HG03442 (cell line): ENCODE measurements at regions not wholly inside any gene's neighbourhood (a gene's known extent, or its start where the extent isn't known, plus 50 kb on each side); places are given as distances from the start of the nearest gene placed in this dataset.

ENCODE experiments used
- ATAC-seq: cut with Tn5 transposase; IDR thresholded peaks from one replicate; pipeline ENCODE4 v1.9.1; 2021; ENCODE audit warnings: mild to moderate bottlenecking, moderate library complexity; ENCODE audit not compliant: unreplicated experiment

- no peak for ATAC-seq
Measured at GRCh38 chr11:115929618-115930129, 425.5 kb upstream of the CADM1 start.

- ATAC-seq: no peak
Measured at GRCh38 chr11:115928811-115929210, 424.6 kb upstream of the CADM1 start.

GRCh38 chr11:115927823-115928329 lies 423.7 kb upstream of the CADM1 start:
- ATAC-seq: peak; percentile 29

- no peak for ATAC-seq
Measured at GRCh38 chr11:115926601-115927000, 422.4 kb upstream of the CADM1 start.

GRCh38 chr11:115926138-115926537 lies 421.9 kb upstream of the CADM1 start:
- no peak for ATAC-seq

DNA sequence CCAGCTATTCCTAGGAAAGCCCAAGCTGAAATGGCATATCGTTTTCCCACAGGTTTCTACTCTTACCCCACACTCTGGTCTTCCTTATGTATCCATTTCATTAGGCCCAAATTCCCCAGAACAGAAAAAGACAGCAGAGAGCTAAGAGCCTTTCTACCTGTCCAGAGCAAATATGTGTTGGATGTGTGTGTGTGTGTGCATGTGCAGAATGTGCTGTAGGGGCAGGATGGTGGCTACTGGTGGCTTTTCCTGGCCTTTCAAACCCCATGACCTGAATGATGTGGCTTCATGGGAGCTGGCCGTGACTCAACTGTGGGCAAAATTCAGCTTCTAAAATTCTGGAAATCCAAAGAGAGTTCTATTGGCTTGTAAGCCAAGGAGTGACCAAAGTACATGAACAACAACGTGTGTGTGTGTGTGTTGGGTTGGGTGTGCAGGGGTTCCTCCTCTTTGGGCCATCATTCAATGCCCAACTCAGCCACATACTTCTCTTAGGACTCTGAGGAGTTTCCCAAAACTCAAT lies 421.4 kb upstream of the CADM1 start:
- ATAC-seq: no peak

GRCh38 chr11:115924744-115925567 lies 420.7 kb upstream of the CADM1 start:
- ATAC-seq: peak; percentile 82

- ATAC-seq: no peak
Measured at GRCh38 chr11:115922876-115923275, 418.7 kb upstream of the CADM1 start.

DNA sequence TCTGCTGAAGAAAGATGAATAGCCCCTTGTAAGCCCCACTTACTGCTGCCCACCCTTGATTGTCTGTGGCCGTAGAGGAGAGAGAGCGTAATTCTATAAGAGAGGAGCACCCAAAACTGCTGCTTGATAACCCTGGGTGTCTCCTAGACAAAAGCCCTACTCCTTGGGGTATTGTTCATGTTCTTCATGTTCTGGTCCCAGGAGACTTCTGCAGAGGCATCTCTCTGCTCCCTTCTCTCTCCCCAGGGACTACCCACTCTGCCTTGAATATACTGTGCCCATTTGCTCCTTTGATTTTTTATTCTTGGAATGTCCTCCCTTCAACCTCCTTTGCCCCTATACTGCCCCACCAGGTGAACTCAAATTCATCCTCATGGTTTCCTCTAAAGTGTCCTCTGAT lies 417.8 kb upstream of the CADM1 start:
- ATAC-seq: no peak

DNA sequence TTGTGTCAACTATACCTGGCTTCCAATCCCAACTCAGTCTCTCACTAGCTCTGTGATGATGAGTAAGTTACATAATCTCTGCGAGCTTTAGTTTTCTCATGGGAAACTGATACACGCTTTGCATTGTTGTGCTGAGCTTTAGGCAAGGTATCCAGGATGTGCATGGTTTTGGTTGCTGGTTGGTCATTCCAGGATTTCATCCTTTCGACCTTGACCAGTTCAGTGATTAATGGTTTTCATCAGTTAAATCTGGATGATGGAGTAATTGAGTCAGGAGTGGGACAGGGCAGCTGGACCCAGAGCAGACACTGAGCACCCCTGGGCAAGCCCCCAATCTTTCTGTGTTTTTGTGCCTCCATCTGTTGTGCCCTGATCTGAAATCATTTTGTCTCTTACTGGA lies 417.3 kb upstream of the CADM1 start:
- ATAC-seq: no peak

- no peak for ATAC-seq
Measured at GRCh38 chr11:115920841-115921480, 416.7 kb upstream of the CADM1 start.

DNA sequence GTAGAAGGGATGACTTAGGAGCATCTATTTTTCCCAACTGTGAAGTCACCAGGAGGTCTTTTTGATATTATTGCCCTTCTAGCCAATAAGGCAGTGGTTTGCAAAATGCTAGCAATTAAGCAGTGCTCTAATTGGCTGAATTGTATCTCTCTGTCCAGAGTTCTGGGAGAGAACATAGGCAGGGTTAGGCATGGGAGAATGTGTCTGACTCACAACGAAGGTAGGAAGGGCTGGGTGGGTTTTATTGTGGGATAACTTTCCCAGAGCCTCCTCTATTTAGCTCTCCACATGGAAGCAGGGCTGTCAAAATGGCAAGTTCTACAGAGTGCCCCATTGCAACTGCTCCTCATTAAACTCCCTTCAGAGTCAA lies 415.9 kb upstream of the CADM1 start:
- ATAC-seq: peak; percentile 8

DNA sequence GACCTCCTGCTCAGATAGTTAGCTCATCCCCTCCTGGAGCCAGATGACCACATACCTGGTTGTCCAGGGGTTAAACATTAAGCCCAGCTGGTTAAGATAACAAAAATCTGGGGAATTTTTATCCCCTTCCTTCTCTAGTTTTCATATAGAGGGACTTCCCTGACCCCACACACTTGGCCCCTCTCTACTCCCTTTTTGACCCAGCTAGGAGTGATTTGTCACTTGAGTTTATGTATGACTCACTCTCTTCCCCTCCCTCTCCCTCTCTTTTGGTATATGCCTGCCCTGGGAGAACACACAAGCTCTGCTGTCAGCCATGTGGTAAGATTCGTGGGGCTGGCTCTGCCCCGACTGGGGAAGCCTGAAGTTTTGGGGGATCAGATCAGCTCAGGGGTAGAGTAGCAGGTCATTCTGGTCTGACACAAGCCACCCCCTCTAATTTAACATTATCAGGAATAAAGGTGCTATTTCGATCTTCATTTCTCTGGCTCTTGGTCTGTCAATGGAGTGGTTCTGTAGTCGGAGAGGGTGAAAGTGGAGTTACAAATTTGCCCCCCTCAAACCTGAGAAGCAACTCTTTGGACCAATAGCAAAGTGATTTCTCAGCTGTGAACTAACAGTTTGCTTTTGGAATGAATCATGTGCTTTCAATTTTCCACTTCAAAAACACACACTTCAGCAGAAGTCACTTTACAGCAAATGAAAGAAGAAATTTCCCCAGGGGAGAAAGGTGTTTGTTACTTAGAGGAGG lies 415.3 kb upstream of the CADM1 start:
- peak; percentile 56 for ATAC-seq

- no peak for ATAC-seq
Measured at GRCh38 chr11:115918576-115918975, 414.4 kb upstream of the CADM1 start.

DNA sequence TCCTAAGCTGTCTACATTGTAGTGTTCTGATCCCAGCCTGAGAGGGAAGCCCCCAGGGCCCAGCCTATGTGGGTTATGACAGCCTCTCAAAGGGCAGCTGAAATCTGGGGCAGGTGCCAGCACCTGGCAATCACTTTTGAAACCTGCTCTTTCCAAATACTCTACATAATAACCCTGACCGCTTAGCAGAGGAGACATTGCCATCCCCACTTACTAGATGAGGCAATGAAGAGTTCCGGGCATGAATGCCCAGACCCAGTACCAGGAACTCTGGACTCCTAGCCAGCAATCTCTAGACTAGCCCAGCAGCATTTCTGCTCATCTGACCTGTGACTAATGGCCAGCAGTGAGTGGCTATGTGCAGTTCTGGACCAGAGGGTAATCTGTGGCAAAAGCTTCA lies 412.4 kb upstream of the CADM1 start:
- no peak for ATAC-seq

DNA sequence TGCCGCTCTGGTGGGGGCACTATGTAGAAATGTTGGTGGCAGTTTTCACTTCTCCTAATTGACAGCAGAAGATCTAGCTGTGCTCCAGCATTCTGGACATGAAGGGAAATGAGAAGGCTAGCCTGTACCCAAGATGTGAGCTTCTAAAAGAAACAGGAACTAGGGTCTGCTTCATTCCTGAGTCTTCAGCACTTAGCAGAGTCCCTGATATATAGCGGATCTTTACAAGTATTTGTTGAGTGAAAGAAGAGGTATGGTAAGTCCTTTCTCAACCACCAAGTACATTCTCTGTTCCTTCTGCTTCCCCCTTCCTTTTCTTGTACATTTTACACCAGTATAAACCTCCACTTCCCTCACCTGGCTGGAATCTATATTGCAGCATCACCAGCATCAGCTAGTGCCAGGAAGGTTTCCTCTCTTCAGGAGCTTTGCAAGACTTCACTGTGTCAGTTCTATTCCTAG lies 408.3 kb upstream of the CADM1 start:
- peak; percentile 59 for ATAC-seq

- ATAC-seq: no peak
Measured at GRCh38 chr11:115911613-115912346, 407.6 kb upstream of the CADM1 start.

- no peak for ATAC-seq
Measured at GRCh38 chr11:115910379-115910778, 406.2 kb upstream of the CADM1 start.

GRCh38 chr11:115906171-115906570 lies 402.0 kb upstream of the CADM1 start:
- ATAC-seq: no peak

GRCh38 chr11:115905341-115906000 lies 401.3 kb upstream of the CADM1 start:
- no peak for ATAC-seq
